ENCODE measurements at regions not wholly inside any gene's neighbourhood (a gene's known extent, or its start where the extent isn't known, plus 50 kb on each side); places are given as distances from the start of the nearest gene placed in this dataset.

- TF ChIP-seq TAF1 (IDR thresholded peaks at IDR 0.05; ENCODE audit: low read depth) (no peak), TCF12 (IDR thresholded peaks at IDR 0.05; ENCODE audit: low read depth) (no peak), TEAD4 (IDR thresholded peaks at IDR 0.05) (no peak), EP300 (IDR thresholded peaks at IDR 0.05; ENCODE audit: borderline replicate concordance) (no peak), EGR1 (IDR thresholded peaks at IDR 0.05) (no peak)
Observed at GRCh38 chr6:93900142-93900541, 480.8 kb upstream of the EPHA7 start.
